ENCODE measurements at regions not wholly inside any gene's neighbourhood (a gene's known extent, or its start where the extent isn't known, plus 50 kb on each side); places are given as distances from the start of the nearest gene placed in this dataset.

- no peak for DNase-seq
Measured at GRCh38 chr11:44670794-44671193, 56.0 kb upstream of the TSPAN18 start.

GRCh38 chr11:44671234-44671633 lies 55.5 kb upstream of the TSPAN18 start:
- DNase-seq = no peak

- peak; percentile 9 for DNase-seq
Measured at GRCh38 chr11:44673688-44674087, 53.1 kb upstream of the TSPAN18 start.

DNA sequence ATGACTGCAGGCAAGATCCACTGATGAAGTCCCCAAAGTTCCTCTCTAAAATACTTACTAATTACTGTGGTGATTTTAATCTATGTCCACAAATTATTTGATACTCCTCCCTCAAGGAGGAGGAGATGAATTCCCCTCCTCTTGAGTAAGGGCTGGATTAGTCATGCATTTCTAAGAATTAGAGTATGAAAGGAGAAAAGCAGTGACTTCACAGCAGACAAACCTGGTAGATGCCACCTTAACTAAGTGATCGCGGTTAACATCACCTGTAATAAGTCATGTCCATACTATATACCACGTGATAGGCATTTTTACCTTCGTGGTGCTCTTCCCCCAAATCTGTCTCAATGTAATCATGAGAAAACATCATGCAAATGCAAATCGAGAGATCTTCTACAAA lies 52.0 kb upstream of the TSPAN18 start:
- DNase-seq = no peak

DNA sequence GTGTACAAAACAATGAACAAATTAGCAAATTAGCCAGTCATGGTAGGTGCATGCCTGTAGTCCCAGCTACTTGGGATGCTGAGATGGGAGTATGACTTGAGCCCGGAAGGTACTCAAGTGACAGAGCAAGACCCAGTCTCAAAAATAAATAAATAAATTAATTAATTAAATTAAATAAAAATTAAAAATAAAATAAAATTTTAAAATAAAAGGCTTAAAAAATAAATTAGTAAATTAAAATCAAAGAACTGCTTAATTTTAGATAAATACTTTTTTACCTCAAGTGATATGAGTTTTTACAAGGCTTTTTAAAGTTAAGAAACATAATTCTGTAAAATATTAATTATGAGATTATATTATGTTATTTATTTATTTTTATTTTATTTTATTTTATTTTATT lies 50.9 kb upstream of the TSPAN18 start:
- DNase-seq = no peak
